ENCODE measurements at regions not wholly inside any gene's neighbourhood (a gene's known extent, or its start where the extent isn't known, plus 50 kb on each side); places are given as distances from the start of the nearest gene placed in this dataset.

DNA sequence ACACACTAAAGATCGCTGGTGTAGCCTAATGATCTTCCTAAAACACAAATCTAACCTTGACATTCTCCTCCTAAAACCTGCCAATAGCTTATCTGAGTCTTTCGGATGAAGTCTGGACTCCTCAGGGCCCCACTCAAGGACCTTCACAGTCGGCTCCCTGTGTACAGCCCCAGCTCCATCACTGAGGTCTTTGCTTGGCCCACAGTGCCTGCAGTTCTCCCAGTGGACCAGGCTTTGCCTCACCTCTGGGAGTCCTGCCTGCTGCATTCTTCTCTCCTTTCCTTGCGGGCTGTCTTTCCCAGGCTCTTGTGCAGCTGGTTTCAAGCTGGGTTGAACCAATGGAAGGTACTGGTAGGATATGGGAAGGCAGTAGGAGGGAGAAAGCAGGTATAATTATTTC is 122.6 kb upstream of the FERMT1 start:
- Histone ChIP-seq H3K27me3 (ENCODE audit: control insufficient read depth, insufficient read depth, low read length) (no peaks in the 10 kb centered on the region), H3K27ac (ENCODE audit: low read length) (no peak overlapping the region), H3K4me3 (ENCODE audit: low read depth in 2 of 2, low read length in 2 of 2) (no peak overlapping the region), H3K4me1 (ENCODE audit: control insufficient read depth, insufficient read depth, low read length) (no peaks in the 10 kb centered on the region), H3K9me3 (ENCODE audit: control insufficient read depth, insufficient read depth, low read depth, low read length) (no peaks in the 10 kb centered on the region), H3K36me3 (ENCODE audit: control insufficient read depth, insufficient read depth, low read length) (no peaks in the 10 kb centered on the region; the same call in 1 of the 2 replicates)
- BruUV-seq (replicated peaks): no TSS peak
- ChIA-PET POLR2A (no interaction called here), CTCF (no interaction called here)
- DNase-seq (ENCODE audit: low read depth, low spot score): no peak
- ATAC-seq: no peak
- intact Hi-C loops (cut with micrococcal nuclease; ENCODE audit: unreplicated experiment) (no loop called here), in situ Hi-C loops (cut with HindIII; ENCODE audit: low pct_unique_long_range_greater_than_20kb, low sequenced_read_pairs) (no loop called here)
- TF ChIP-seq POLR2AphosphoS5 (IDR thresholded peaks at IDR 0.05; ENCODE audit: low read depth, low read length): no peak
- TF ChIP-seq SIN3A (IDR thresholded peaks at IDR 0.05; ENCODE audit: borderline replicate concordance, insufficient read depth, low read depth, low read length): no peak
- TF ChIP-seq, protein P1, sequence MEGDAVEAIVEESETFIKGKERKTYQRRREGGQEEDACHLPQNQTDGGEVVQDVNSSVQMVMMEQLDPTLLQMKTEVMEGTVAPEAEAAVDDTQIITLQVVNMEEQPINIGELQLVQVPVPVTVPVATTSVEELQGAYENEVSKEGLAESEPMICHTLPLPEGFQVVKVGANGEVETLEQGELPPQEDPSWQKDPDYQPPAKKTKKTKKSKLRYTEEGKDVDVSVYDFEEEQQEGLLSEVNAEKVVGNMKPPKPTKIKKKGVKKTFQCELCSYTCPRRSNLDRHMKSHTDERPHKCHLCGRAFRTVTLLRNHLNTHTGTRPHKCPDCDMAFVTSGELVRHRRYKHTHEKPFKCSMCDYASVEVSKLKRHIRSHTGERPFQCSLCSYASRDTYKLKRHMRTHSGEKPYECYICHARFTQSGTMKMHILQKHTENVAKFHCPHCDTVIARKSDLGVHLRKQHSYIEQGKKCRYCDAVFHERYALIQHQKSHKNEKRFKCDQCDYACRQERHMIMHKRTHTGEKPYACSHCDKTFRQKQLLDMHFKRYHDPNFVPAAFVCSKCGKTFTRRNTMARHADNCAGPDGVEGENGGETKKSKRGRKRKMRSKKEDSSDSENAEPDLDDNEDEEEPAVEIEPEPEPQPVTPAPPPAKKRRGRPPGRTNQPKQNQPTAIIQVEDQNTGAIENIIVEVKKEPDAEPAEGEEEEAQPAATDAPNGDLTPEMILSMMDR (IDR thresholded peaks at IDR 0.05): no peak
- no peak for TF ChIP-seq TCF7L2 (IDR thresholded peaks at IDR 0.05; ENCODE audit: low read depth, low read length)
- TF ChIP-seq REST (IDR thresholded peaks at IDR 0.05; ENCODE audit: insufficient read depth in 1 of 2, low read depth in 2 of 2, low read length in 1 of 2): no peak

DNA sequence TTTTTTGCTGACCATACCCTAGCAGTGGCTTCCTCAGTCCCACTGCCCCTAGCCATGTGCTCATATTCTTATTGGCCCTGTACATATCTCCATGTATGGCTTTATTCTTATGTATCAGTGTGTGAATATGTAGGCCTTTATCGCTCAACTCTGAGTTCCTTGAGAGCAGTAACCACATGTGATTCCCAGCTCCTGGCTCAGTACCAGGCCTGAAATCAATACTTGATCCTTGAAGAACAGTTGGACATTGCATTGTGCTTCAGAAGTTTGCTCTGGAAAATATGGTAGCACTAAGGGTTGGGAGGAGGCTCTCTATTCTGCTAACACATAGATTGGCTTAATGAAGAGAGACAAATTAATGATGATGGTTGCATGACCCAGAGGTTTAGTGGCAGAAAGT is 118.8 kb upstream of the FERMT1 start:
- Histone ChIP-seq H3K27me3 (ENCODE audit: control insufficient read depth, insufficient read depth, low read length) (no peaks in the 10 kb centered on the region), H3K9me3 (ENCODE audit: control insufficient read depth, insufficient read depth, low read depth, low read length) (no peaks in the 10 kb centered on the region), H3K27ac (ENCODE audit: low read length) (no peak overlapping the region), H3K36me3 (ENCODE audit: control insufficient read depth, insufficient read depth, low read length) (no peaks in the 10 kb centered on the region; the same call in 1 of the 2 replicates), H3K4me3 (ENCODE audit: low read depth in 2 of 2, low read length in 2 of 2) (no peak overlapping the region), H3K4me1 (ENCODE audit: control insufficient read depth, insufficient read depth, low read length) (no peaks in the 10 kb centered on the region)
- ATAC-seq (no peak), DNase-seq (ENCODE audit: low read depth, low spot score) (no peak)
- CTCF ChIA-PET: no interaction called here
- no TSS peak for BruUV-seq (replicated peaks)
- intact Hi-C loops (cut with micrococcal nuclease; ENCODE audit: unreplicated experiment) (no loop called here), in situ Hi-C loops (cut with HindIII; ENCODE audit: low pct_unique_long_range_greater_than_20kb, low sequenced_read_pairs) (no loop called here)
- TF ChIP-seq TCF7L2 (IDR thresholded peaks at IDR 0.05; ENCODE audit: low read depth, low read length) (no peak), POLR2AphosphoS5 (IDR thresholded peaks at IDR 0.05; ENCODE audit: low read depth, low read length) (no peak), SIN3A (IDR thresholded peaks at IDR 0.05; ENCODE audit: borderline replicate concordance, insufficient read depth, low read depth, low read length) (no peak), REST (IDR thresholded peaks at IDR 0.05; ENCODE audit: insufficient read depth in 1 of 2, low read depth in 2 of 2, low read length in 1 of 2) (no peak)
- TF ChIP-seq, protein P1 (IDR thresholded peaks at IDR 0.05): no peak
- POLR2A ChIA-PET: no interaction called here
